Iris pigment epithelial cell (primary cell): ENCODE measurements at regions not wholly inside any gene's neighbourhood (a gene's known extent, or its start where the extent isn't known, plus 50 kb on each side); places are given as distances from the start of the nearest gene placed in this dataset.
"Not testable (repeated sequence)": the region's sequence is repeated elsewhere in the genome, so short reads cannot be mapped to it uniquely, and the experiment has no call there.

Source experiments
- DNase-seq: peaks from one replicate; pipeline ENCODE4 v3.0.0-alpha.2; 2011; ENCODE audit warnings: low read depth

- DNase-seq = peak; percentile 87
Observed at GRCh38 chr2:211144078-211144477, 587.7 kb downstream of the CPS1 start.

GRCh38 chr2:211144974-211145665 lies 588.7 kb downstream of the CPS1 start:
- DNase-seq = no peak

DNA sequence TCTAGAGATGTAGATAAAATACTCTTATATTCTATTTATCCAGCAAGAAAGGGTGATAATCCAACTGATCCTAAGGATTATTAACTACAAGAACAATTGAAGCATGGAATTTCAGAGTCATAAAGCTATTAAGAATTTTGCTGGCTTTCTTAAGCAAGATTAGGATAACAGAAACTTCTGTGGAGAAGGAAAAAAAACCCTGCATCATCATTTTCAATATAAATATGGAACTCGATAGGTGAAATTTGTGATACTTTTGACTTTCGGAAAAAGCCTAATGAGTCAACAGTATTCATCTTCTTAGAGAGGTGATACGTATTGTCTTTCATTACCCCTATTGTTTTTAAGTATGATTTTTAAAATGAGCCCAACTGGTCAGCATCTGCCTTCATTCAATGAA lies 593.3 kb downstream of the CPS1 start:
- no peak for DNase-seq

DNA sequence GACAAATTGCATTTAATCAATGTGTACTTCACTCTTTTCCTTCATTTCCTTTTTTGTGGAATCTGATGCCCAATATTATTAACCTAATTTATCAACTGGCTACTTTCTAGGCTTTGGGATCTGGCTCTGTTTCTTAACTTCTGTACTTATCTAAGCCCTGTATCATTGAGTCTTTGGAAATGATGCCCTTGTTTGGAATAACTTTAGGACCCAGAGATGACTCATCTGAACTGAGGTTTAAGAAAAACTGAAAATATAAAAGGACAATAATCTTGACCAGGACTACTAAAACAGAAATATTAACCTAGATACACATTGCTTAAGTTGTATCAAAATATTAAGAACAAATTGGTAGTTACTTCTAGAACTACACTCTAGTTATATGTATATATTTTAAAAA lies 600.8 kb downstream of the CPS1 start:
- DNase-seq = peak; percentile 59

DNA sequence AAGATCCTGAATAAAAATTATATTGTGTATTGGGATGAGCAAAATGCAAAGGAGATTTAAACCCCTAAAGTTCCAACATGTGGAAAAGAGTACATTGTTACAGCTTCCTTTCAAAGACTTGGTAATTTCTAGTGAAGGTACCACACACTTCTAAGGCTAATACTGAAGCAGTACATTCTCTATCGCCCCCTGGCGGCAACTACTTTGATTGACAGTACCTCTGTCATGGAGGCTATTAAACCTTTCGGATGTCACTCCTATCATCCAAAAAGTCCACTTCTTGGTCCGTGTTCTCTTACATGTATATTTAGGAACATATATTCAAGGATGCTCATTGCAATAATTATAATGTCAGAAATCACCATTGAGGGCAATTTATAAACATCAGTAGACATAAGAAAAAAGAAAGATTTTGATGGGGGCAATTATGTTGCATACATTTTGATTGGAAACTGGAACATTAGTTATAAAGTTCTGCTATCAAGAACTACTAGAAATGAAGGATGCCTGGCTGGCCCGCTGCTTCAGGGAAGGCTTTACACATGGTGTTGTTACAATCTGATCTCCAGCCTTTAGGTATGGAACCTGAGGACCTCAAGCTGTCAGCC lies 601.6 kb downstream of the CPS1 start:
- DNase-seq = peak; percentile 62

GRCh38 chr2:211159972-211160371 lies 603.6 kb downstream of the CPS1 start:
- no peak for DNase-seq

DNA sequence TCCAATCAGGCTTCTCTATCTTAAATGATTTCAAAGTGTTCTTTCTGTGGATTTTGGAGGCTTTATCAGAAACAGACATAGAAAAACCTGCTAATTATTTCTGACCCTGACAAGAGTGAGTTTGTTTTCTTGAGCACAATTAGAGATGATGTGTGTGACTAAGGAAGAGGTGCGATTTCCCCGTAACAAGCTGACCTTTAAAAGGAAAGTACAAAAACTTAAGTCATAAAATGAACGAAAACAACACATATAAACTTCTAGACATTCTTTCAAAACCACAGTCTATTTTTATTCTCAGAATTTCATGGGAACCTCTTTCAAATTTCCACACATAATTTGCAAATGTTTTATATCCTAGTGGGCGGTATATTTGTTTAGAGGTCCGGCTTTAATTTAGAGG lies 604.8 kb downstream of the CPS1 start:
- DNase-seq = peak; percentile 54

GRCh38 chr2:211162911-211163310 lies 606.5 kb downstream of the CPS1 start:
- no peak for DNase-seq

DNA sequence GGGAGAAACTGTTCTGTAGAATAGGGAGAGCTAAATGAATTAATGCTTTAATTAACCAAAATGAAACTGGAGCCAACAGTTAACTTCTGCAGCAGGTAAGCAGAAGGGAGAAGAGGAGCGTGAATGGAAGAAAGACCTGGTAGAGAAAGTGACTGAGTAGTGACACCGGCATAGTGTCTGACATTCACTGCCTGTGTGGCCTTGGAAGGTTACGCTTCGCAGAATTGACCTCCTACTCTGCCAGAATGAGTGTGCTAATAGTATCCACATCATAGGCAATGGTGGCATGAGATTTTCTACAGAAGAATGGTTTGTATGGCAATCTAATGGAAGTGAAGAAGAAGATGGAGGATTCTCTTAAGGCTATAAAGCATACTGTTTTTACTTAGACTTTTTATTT lies 614.4 kb downstream of the CPS1 start:
- DNase-seq = no peak

DNA sequence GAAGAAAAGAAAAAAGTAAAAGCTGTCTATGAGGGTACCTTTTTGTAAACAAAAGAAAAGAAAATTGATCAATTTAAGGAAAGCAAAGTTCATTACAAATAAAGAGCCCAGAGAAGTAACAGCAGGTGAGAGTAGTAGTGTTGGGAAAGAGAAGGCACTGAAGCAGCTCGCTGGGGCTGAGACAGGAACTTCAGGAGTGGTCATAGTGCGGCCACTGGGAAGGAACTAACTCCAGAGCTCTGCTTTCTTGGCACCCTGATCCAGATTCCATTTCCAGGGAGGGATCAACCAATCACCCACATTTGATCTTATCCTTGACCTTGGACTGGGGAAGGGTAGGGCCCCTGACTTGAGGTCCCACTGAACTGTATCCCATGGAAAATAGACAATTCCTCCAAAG lies 617.6 kb downstream of the CPS1 start:
- no peak for DNase-seq

- DNase-seq = no peak
Observed at GRCh38 chr2:211174631-211175030, 618.2 kb downstream of the CPS1 start.

GRCh38 chr2:211175956-211176355 lies 619.6 kb downstream of the CPS1 start:
- peak; percentile 13 for DNase-seq

DNA sequence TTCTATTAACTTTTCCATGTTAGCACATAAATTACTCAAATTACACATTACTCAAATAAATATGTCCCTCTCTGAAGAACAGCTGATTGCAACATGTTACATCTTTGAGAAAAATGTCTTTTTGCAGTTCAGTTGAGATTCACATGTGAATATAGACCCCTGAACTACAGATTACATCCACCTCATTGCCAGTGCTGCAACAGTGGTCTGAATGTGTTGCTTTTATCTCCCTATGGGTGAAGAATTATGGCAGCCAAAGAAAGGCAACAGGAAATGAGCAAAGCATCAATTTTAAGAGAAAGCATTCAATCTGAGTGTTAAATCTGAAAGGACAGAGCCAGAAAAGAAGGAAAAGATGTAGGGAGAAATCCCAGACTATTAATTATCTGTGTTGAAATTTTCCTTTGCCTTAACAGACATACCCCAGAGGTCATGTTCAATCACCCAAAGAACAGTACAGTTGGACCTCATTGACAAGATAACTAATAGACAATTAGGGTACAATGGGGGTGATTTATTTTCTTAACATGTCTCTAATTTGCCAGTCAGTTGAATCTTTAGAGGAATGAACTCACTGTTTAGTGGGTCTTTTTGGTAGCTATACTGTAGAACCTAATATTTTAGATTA lies 620.2 kb downstream of the CPS1 start:
- DNase-seq = no peak

GRCh38 chr2:211181626-211182025 lies 625.2 kb downstream of the CPS1 start:
- DNase-seq = peak; percentile 62

DNA sequence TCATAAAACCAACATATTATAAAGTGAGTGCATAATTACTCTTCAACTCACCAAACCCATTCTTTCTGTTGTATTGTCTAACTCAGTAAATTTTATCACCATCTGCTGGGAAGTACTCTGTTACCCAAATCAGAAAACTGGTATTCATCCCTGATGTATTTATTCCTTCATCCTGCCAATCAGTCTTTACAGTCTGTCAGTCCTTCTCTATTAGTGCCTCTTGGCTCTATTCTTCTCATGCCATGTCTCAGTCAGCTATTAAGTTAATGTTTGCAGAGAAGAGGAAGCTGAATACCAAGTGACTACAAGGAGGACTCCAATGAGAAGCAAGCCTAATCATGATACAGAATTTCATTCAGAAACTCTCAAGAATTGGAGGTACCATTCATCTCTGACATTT lies 631.2 kb downstream of the CPS1 start:
- DNase-seq = no peak

- DNase-seq = no peak
Observed at GRCh38 chr2:211203986-211204385, 647.6 kb downstream of the CPS1 start.

DNA sequence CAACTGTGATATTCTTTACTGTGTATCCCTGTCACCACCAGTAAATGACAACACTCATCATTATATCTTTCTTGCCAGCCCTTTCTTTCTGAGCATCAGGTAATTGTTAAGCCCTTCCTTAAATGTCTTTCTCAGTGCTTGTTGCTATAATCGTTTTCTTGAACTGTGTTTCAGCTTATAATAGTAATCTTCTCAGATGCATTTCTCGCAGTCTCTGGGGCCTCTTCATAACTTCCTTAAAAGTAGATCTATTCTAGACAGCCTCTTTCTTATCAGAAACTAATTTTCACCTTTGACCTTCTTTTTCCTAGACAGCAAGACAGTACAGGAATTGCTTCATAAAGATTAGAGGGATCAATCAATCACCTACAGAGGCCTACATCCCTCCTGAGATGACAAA lies 648.1 kb downstream of the CPS1 start:
- no peak for DNase-seq

DNA sequence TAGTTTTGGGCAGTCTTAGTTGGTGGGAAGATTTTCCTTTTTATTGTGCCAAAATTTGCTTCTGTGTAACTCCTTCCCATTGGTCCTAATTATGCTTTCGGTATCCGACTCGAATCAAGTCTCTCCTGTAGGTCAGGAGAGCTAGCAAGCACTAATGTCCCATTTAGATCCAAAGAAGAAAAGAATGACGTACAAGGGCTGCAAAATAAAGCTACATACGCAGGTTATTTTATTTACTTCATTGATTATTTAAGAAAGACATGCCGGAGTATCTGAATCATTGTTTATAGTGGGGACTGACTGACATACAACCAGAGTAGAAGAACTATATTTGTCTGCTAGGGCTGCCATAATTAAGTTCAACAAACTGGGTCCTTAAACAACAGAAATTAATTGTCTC lies 648.5 kb downstream of the CPS1 start:
- DNase-seq = no peak

- no peak for DNase-seq
Observed at GRCh38 chr2:211205358-211205757, 649.0 kb downstream of the CPS1 start.

DNA sequence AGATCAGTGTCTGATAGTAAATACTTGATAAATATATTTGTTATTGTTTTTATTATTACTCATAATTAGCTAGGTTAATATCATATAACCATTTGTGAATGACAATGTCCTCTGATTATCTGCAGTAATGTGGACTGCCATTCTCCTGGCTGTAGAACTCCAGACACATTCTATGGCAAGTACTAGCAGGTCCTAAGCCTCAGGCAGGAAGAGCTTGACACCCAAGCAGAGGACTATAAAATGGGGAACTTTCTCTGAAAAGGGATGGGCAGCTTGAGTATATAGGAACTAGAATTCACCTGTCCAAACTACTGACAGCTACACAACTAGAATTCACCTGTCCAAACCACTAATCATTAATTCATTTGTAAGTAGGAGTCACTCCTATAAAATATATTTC lies 649.4 kb downstream of the CPS1 start:
- no peak for DNase-seq

- peak; percentile 19 for DNase-seq
Observed at GRCh38 chr2:211216221-211216620, 659.8 kb downstream of the CPS1 start.

GRCh38 chr2:211219548-211219947 lies 663.1 kb downstream of the CPS1 start:
- DNase-seq = not testable (repeated sequence)

GRCh38 chr2:211225784-211226183 lies 669.4 kb downstream of the CPS1 start:
- DNase-seq = no peak

GRCh38 chr2:211228559-211228958 lies 672.2 kb downstream of the CPS1 start:
- DNase-seq = no peak
